GM12878 (cell line): ENCODE measurements at regions not wholly inside any gene's neighbourhood (a gene's known extent, or its start where the extent isn't known, plus 50 kb on each side); places are given as distances from the start of the nearest gene placed in this dataset.

Experiments
- CHD1 ChIP-seq: IDR thresholded peaks from 2 replicates; pipeline ENCODE4 v1.6.1; 2012; ENCODE audit warnings: low read depth, low read length, improper control_type of control experiment
- DPF2 ChIP-seq: fragments of 450-650 bp; IDR thresholded peaks from 2 replicates; pipeline ENCODE4 v1.6.1; 2017; ENCODE audit warnings: mild to moderate bottlenecking
- MTA3 ChIP-seq: IDR thresholded peaks from 2 replicates; pipeline ENCODE4 v1.6.1; 2012; ENCODE audit warnings: low read length, inconsistent platforms, borderline replicate concordance
- NFYA ChIP-seq: IDR thresholded peaks from 2 replicates; pipeline ENCODE4 v1.6.1; 2011; ENCODE audit warnings: low read depth, mild to moderate bottlenecking, low read length, improper control_type of control experiment, borderline replicate concordance
- YY1 ChIP-seq: IDR thresholded peaks from 2 replicates; pipeline ENCODE4 v1.6.1; 2011; ENCODE audit warnings: low read depth, mild to moderate bottlenecking, low read length
- ZSCAN29 ChIP-seq: fragments of 450-650 bp; IDR thresholded peaks from 2 replicates; pipeline ENCODE4 v1.6.1; 2017; ENCODE audit warnings: mild to moderate bottlenecking, moderate library complexity
- TF ChIP-seq, protein P1 (sequence below): IDR thresholded peaks from 2 replicates; pipeline ENCODE4 v1.6.1; 2012; ENCODE audit warnings: improper control_type of control experiment, low read depth, low read length; ENCODE audit not compliant: insufficient replicate concordance

DNA sequence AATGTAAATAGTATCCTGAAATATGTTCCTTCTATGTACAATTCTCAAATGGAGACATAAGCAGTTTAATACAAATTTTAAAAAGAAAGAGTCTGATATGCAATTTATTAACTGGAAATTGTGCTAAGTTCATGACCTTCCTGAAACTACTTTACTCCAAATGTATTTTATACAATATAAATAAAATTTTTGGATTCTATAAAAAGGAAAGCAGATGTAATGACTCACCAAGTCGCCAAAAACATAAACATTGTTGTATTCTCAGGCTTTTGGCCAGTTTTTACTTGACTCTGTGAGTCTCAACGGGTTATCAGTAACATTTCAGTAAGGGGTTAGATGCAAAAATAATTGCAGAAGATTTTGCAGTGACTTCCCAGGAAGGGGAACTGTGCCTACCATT, 948.2 kb downstream of the EPHA3 start (continued):
- TF ChIP-seq, protein P1, sequence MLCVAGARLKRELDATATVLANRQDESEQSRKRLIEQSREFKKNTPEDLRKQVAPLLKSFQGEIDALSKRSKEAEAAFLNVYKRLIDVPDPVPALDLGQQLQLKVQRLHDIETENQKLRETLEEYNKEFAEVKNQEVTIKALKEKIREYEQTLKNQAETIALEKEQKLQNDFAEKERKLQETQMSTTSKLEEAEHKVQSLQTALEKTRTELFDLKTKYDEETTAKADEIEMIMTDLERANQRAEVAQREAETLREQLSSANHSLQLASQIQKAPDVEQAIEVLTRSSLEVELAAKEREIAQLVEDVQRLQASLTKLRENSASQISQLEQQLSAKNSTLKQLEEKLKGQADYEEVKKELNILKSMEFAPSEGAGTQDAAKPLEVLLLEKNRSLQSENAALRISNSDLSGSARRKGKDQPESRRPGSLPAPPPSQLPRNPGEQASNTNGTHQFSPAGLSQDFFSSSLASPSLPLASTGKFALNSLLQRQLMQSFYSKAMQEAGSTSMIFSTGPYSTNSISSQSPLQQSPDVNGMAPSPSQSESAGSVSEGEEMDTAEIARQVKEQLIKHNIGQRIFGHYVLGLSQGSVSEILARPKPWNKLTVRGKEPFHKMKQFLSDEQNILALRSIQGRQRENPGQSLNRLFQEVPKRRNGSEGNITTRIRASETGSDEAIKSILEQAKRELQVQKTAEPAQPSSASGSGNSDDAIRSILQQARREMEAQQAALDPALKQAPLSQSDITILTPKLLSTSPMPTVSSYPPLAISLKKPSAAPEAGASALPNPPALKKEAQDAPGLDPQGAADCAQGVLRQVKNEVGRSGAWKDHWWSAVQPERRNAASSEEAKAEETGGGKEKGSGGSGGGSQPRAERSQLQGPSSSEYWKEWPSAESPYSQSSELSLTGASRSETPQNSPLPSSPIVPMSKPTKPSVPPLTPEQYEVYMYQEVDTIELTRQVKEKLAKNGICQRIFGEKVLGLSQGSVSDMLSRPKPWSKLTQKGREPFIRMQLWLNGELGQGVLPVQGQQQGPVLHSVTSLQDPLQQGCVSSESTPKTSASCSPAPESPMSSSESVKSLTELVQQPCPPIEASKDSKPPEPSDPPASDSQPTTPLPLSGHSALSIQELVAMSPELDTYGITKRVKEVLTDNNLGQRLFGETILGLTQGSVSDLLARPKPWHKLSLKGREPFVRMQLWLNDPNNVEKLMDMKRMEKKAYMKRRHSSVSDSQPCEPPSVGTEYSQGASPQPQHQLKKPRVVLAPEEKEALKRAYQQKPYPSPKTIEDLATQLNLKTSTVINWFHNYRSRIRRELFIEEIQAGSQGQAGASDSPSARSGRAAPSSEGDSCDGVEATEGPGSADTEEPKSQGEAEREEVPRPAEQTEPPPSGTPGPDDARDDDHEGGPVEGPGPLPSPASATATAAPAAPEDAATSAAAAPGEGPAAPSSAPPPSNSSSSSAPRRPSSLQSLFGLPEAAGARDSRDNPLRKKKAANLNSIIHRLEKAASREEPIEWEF, result no peak
- no peak for TF ChIP-seq NFYA
- TF ChIP-seq CHD1, result no peak
- TF ChIP-seq DPF2, result no peak
- TF ChIP-seq ZSCAN29, result no peak
- no peak for TF ChIP-seq MTA3
- no peak for TF ChIP-seq YY1
